ENCODE measurements at regions not wholly inside any gene's neighbourhood (a gene's known extent, or its start where the extent isn't known, plus 50 kb on each side); places are given as distances from the start of the nearest gene placed in this dataset.

GRCh38 chr6:10237298-10238038, 177.4 kb downstream of the TFAP2A start:
- Histone ChIP-seq H3K4me3 (ENCODE audit: insufficient read depth, low read depth, low read length) (no peak overlapping the region), H3K27me3 (ENCODE audit: control insufficient read depth, insufficient read depth, low read length) (no peaks in the 10 kb centered on the region), H3K36me3 (replicated peaks; ENCODE audit: control insufficient read depth, insufficient read depth, low read length) (no peaks in the 10 kb centered on the region)
- no peak for DNase-seq

GRCh38 chr6:10235344-10235743, 179.5 kb downstream of the TFAP2A start:
- no peaks in the 10 kb centered on the region for H3K27me3 ChIP-seq (ENCODE audit: control insufficient read depth, insufficient read depth, low read length)
- H3K36me3 ChIP-seq (replicated peaks; ENCODE audit: control insufficient read depth, insufficient read depth, low read length) = no peaks in the 10 kb centered on the region
- H3K4me3 ChIP-seq (ENCODE audit: insufficient read depth, low read depth, low read length) = no peak overlapping the region
- no peak for DNase-seq

- no peaks in the 10 kb centered on the region for H3K27me3 ChIP-seq (ENCODE audit: control insufficient read depth, insufficient read depth, low read length)
- no peak overlapping the region for H3K4me3 ChIP-seq (ENCODE audit: insufficient read depth, low read depth, low read length)
- no peak for DNase-seq
- H3K36me3 ChIP-seq (replicated peaks; ENCODE audit: control insufficient read depth, insufficient read depth, low read length) = no peaks in the 10 kb centered on the region
These were observed 184.3 kb downstream of the TFAP2A start for GRCh38 chr6:10230531-10230930.

- Histone ChIP-seq H3K4me3 (ENCODE audit: insufficient read depth, low read depth, low read length) (no peak overlapping the region), H3K36me3 (replicated peaks; ENCODE audit: control insufficient read depth, insufficient read depth, low read length) (no peaks in the 10 kb centered on the region), H3K27me3 (ENCODE audit: control insufficient read depth, insufficient read depth, low read length) (no peaks in the 10 kb centered on the region)
- DNase-seq = no peak
These were observed 191.0 kb downstream of the TFAP2A start for GRCh38 chr6:10223841-10224240.

- Histone ChIP-seq H3K4me3 (ENCODE audit: insufficient read depth, low read depth, low read length) (no peak overlapping the region), H3K36me3 (replicated peaks; ENCODE audit: control insufficient read depth, insufficient read depth, low read length) (no peaks in the 10 kb centered on the region), H3K27me3 (ENCODE audit: control insufficient read depth, insufficient read depth, low read length) (no peaks in the 10 kb centered on the region)
- no peak for DNase-seq
These were observed 193.7 kb downstream of the TFAP2A start for GRCh38 chr6:10221178-10221577.

- no peaks in the 10 kb centered on the region for H3K27me3 ChIP-seq (ENCODE audit: control insufficient read depth, insufficient read depth, low read length)
- no peak overlapping the region for H3K4me3 ChIP-seq (ENCODE audit: insufficient read depth, low read depth, low read length)
- DNase-seq = no peak
- no peaks in the 10 kb centered on the region for H3K36me3 ChIP-seq (replicated peaks; ENCODE audit: control insufficient read depth, insufficient read depth, low read length)
These were observed 195.4 kb downstream of the TFAP2A start for GRCh38 chr6:10219510-10219909.

- H3K4me3 ChIP-seq (ENCODE audit: insufficient read depth, low read depth, low read length) = no peak overlapping the region
- H3K36me3 ChIP-seq (replicated peaks; ENCODE audit: control insufficient read depth, insufficient read depth, low read length) = no peaks in the 10 kb centered on the region
- no peak for DNase-seq
- no peaks in the 10 kb centered on the region for H3K27me3 ChIP-seq (ENCODE audit: control insufficient read depth, insufficient read depth, low read length)
These were observed 197.8 kb downstream of the TFAP2A start for GRCh38 chr6:10217111-10217510.

GRCh38 chr6:10215326-10216110, 199.4 kb downstream of the TFAP2A start:
- DNase-seq = no peak
- Histone ChIP-seq H3K27me3 (ENCODE audit: control insufficient read depth, insufficient read depth, low read length) (no peaks in the 10 kb centered on the region), H3K36me3 (replicated peaks; ENCODE audit: control insufficient read depth, insufficient read depth, low read length) (no peaks in the 10 kb centered on the region), H3K4me3 (ENCODE audit: insufficient read depth, low read depth, low read length) (no peak overlapping the region)

GRCh38 chr6:10210052-10210451, 204.8 kb downstream of the TFAP2A start:
- no peaks in the 10 kb centered on the region for H3K27me3 ChIP-seq (ENCODE audit: control insufficient read depth, insufficient read depth, low read length)
- no peak for DNase-seq

GRCh38 chr6:10205892-10206291, 209.0 kb downstream of the TFAP2A start:
- Histone ChIP-seq H3K36me3 (replicated peaks; ENCODE audit: control insufficient read depth, insufficient read depth, low read length) (no peaks in the 10 kb centered on the region), H3K4me3 (ENCODE audit: insufficient read depth, low read depth, low read length) (no peak overlapping the region), H3K27me3 (ENCODE audit: control insufficient read depth, insufficient read depth, low read length) (no peaks in the 10 kb centered on the region)
- no peak for DNase-seq

More at GRCh38 chr6:10210052-10210451, 204.8 kb downstream of the TFAP2A start:
- Histone ChIP-seq H3K36me3 (replicated peaks; ENCODE audit: control insufficient read depth, insufficient read depth, low read length) (no peaks in the 10 kb centered on the region), H3K4me3 (ENCODE audit: insufficient read depth, low read depth, low read length) (no peak overlapping the region)

- H3K4me3 ChIP-seq (ENCODE audit: insufficient read depth, low read depth, low read length) = no peak overlapping the region
- no peak for DNase-seq
- no peaks in the 10 kb centered on the region for H3K27me3 ChIP-seq (ENCODE audit: control insufficient read depth, insufficient read depth, low read length)
- no peaks in the 10 kb centered on the region for H3K36me3 ChIP-seq (replicated peaks; ENCODE audit: control insufficient read depth, insufficient read depth, low read length)
These were observed 209.8 kb downstream of the TFAP2A start for GRCh38 chr6:10205120-10205519.

- H3K27me3 ChIP-seq (ENCODE audit: control insufficient read depth, insufficient read depth, low read length) = no peaks in the 10 kb centered on the region
- no peak overlapping the region for H3K4me3 ChIP-seq (ENCODE audit: insufficient read depth, low read depth, low read length)
- DNase-seq = no peak
- no peaks in the 10 kb centered on the region for H3K36me3 ChIP-seq (replicated peaks; ENCODE audit: control insufficient read depth, insufficient read depth, low read length)
These were observed 211.2 kb downstream of the TFAP2A start for GRCh38 chr6:10203651-10204050.

- DNase-seq = no peak
- Histone ChIP-seq H3K36me3 (replicated peaks; ENCODE audit: control insufficient read depth, insufficient read depth, low read length) (no peaks in the 10 kb centered on the region), H3K4me3 (ENCODE audit: insufficient read depth, low read depth, low read length) (no peak overlapping the region), H3K27me3 (ENCODE audit: control insufficient read depth, insufficient read depth, low read length) (no peaks in the 10 kb centered on the region)
These were observed 212.3 kb downstream of the TFAP2A start for GRCh38 chr6:10202581-10202980.

GRCh38 chr6:10201606-10202510, 213.0 kb downstream of the TFAP2A start:
- Histone ChIP-seq H3K36me3 (replicated peaks; ENCODE audit: control insufficient read depth, insufficient read depth, low read length) (no peaks in the 10 kb centered on the region), H3K27me3 (ENCODE audit: control insufficient read depth, insufficient read depth, low read length) (no peaks in the 10 kb centered on the region)
- no peak for DNase-seq

More at GRCh38 chr6:10201606-10202510, 213.0 kb downstream of the TFAP2A start:
- no peak overlapping the region for H3K4me3 ChIP-seq (ENCODE audit: insufficient read depth, low read depth, low read length)

All from H7 (cell line).